ENCODE measurements at regions not wholly inside any gene's neighbourhood (a gene's known extent, or its start where the extent isn't known, plus 50 kb on each side); places are given as distances from the start of the nearest gene placed in this dataset.

- TF ChIP-seq EP300 (conservative IDR thresholded peaks at IDR 0.05; ENCODE audit: poor library complexity, severe bottlenecking) (no peak), CTCF (IDR thresholded peaks at IDR 0.05; ENCODE audit: poor library complexity, severe bottlenecking) (no peak)
These were observed 337.9 kb upstream of the KITLG start for GRCh38 chr12:88918161-88918560.
